Breast epithelium (tissue), 4 donors: ENCODE measurements at regions not wholly inside any gene's neighbourhood (a gene's known extent, or its start where the extent isn't known, plus 50 kb on each side); places are given as distances from the start of the nearest gene placed in this dataset.
"Not testable (repeated sequence)": the region's sequence is repeated elsewhere in the genome, so short reads cannot be mapped to it uniquely, and the experiment has no call there.

Experiments used
- DNase-seq, 2 donors: peaks; one replicate each; pipeline ENCODE4 v3.0.0-alpha.2; 2019; ENCODE audit warnings: low spot score in 2 of 2
- H3K27ac ChIP-seq, 2 donors: fragments of 200-600 bp; sonication (generic) in 1 of 2; one replicate each; pipeline ENCODE4 v1.5.1; 2016 to 2019; ENCODE audit warnings: mild to moderate bottlenecking in 1 of 2
- H3K27me3 ChIP-seq, 2 donors: fragments of 200-600 bp; sonication (generic) in 1 of 2; one replicate each; pipeline versions ENCODE4 v1.5.1 to v1.6.0; 2017 to 2019; ENCODE audit warnings: control low read depth in 1 of 2, mild to moderate bottlenecking in 1 of 2
- H3K36me3 ChIP-seq: fragments of 200-600 bp; one replicate; pipeline ENCODE4 v1.5.1; 2019
- H3K4me1 ChIP-seq, 2 donors: fragments of 200-600 bp; sonication (generic); one replicate each; pipeline ENCODE4 v1.5.1; 2016 to 2019; ENCODE audit warnings: control low read depth in 1 of 2
- H3K4me3 ChIP-seq, 3 donors: fragments of 200-600 bp; sonication (generic); 1 replicate in 2 of 3; 2 replicates in 1 of 3; pipeline ENCODE4 v1.5.1; 2016 to 2019; ENCODE audit warnings: mild to moderate bottlenecking in 3 of 3, moderate library complexity in 2 of 3
- H3K9me3 ChIP-seq, 2 donors: fragments of 200-600 bp; sonication (generic) in 1 of 2; one replicate each; pipeline ENCODE4 v1.5.1; 2016 to 2019; ENCODE audit warnings: control low read depth in 1 of 2
- CTCF ChIP-seq, 3 donors: fragments of 450-650 bp; IDR thresholded peaks; one replicate each; pipeline ENCODE4 v1.5.1; 2016 to 2017; ENCODE audit warnings: antibody characterized with exemption in 3 of 3, mild to moderate bottlenecking in 3 of 3, moderate library complexity in 3 of 3
- POLR2A ChIP-seq: fragments of 450-650 bp; IDR thresholded peaks from one replicate; pipeline ENCODE4 v1.6.1; 2016; ENCODE audit warnings: antibody characterized with exemption, mild to moderate bottlenecking, moderate library complexity
- POLR2AphosphoS5 ChIP-seq, 3 donors: sonication (generic); formaldehyde crosslinking; IDR thresholded peaks; one replicate each; pipeline ENCODE4 v1.6.1; 2017; ENCODE audit warnings: antibody characterized with exemption in 3 of 3
- intact Hi-C: fragments of 100-400 bp; cut with DNase I; formaldehyde crosslinking; loops from one replicate; pipeline ENCODE4 v1.15.1; 2023; ENCODE audit warnings: low total_unique reads

GRCh38 chr3:82561784-82562183 lies 800.3 kb upstream of the GBE1 start:
- Histone ChIP-seq H3K9me3 (no peaks in the 10 kb centered on the region), H3K27me3 (no peaks in the 10 kb centered on the region), H3K36me3 (no peaks in the 10 kb centered on the region), H3K4me1 (no peaks in the 10 kb centered on the region), H3K4me3 (no peak overlapping the region), H3K27ac (no peak overlapping the region)
- no peak for DNase-seq
- intact Hi-C loops: no loop called here
- TF ChIP-seq CTCF (IDR thresholded peaks at IDR 0.05): no peak
- TF ChIP-seq POLR2A: no peak

DNA sequence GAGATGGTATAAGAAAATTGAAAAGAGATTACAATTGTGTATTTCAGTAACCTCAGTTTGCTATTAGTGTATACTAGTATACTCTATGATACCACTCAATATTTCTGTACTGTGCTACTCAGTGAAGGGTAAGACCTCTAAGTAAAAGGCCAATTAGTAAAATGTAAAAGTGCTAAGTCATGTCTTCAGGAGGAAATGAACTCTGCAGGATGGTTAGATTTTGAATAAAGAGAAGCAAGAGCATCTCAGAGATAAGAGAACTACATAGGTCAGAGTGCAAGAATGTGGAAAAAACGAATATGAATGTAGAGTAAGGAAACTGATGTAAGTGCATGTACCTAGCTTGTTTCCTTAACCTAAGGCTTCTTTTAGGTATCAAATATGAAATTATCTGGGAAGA lies 796.6 kb upstream of the GBE1 start:
- DNase-seq: no peak
- intact Hi-C loops: no loop called here
- Histone ChIP-seq H3K9me3 (no peaks in the 10 kb centered on the region), H3K27ac (no peak overlapping the region), H3K36me3 (no peaks in the 10 kb centered on the region), H3K4me1 (no peaks in the 10 kb centered on the region), H3K27me3 (no peaks in the 10 kb centered on the region), H3K4me3 (no peak overlapping the region)
- TF ChIP-seq POLR2AphosphoS5 (IDR thresholded peaks at IDR 0.05) (no peak), POLR2A (no peak), CTCF (IDR thresholded peaks at IDR 0.05) (no peak)

DNA sequence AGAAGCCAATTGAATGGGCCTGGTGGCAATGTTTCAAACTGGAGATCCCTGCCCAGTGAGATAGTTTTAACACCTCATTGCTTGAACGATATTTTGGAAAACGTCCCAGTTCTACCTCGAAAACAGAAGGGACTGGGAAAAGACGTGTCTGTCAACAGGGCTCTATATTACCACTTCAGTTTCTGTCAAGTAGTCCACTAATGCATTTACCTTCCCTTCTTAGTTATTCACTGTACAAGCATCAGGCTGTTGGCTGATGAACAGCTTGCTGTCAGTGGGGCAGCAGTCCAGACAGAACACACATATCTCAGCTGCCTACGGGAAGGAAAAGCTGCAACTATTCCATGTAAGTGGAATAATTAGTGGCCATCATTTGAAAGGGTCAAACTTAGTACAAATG lies 794.7 kb upstream of the GBE1 start:
- no peaks in the 10 kb centered on the region for H3K36me3 ChIP-seq
- no peaks in the 10 kb centered on the region for H3K9me3 ChIP-seq
- intact Hi-C loops: no loop called here
- H3K4me3 ChIP-seq: no peak overlapping the region
- TF ChIP-seq POLR2A (no peak), CTCF (IDR thresholded peaks at IDR 0.05) (no peak), POLR2AphosphoS5 (IDR thresholded peaks at IDR 0.05) (no peak)
- no peak overlapping the region for H3K27ac ChIP-seq
- H3K4me1 ChIP-seq: no peaks in the 10 kb centered on the region
- DNase-seq: no peak
- H3K27me3 ChIP-seq: no peaks in the 10 kb centered on the region

DNA sequence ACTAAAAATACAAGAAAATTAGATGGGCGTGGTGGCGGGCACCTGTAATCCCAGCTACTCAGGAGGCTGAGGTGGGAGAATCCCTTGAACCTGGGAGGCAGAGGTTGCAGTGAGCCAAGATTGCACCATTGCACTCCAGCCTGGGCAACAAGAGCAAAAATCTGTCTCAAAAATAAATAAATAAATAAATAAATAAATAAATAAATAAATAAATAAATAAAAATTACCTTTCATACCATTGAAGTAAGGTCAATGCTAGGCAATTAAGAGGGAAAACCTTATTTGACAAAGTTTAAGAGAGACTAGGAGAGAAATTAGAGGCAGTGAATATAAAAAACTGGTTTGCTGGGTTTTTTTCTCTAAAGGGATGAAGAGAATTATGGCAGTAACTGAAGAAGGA lies 781.1 kb upstream of the GBE1 start:
- H3K27ac ChIP-seq, H3K27me3 ChIP-seq, H3K36me3 ChIP-seq, H3K4me1 ChIP-seq, H3K9me3 ChIP-seq, intact Hi-C loops, H3K4me3 ChIP-seq, DNase-seq: not testable (repeated sequence)

- DNase-seq: no peak
- Histone ChIP-seq H3K4me1 (no peaks in the 10 kb centered on the region), H3K27me3 (no peaks in the 10 kb centered on the region), H3K36me3 (no peaks in the 10 kb centered on the region), H3K9me3 (no peaks in the 10 kb centered on the region), H3K4me3 (no peak overlapping the region), H3K27ac (no peak overlapping the region)
- intact Hi-C loops: no loop called here
- TF ChIP-seq CTCF (IDR thresholded peaks at IDR 0.05) (no peak), POLR2AphosphoS5 (IDR thresholded peaks at IDR 0.05) (no peak), POLR2A (no peak)
These were observed 760.2 kb upstream of the GBE1 start for GRCh38 chr3:82521657-82522056.

DNA sequence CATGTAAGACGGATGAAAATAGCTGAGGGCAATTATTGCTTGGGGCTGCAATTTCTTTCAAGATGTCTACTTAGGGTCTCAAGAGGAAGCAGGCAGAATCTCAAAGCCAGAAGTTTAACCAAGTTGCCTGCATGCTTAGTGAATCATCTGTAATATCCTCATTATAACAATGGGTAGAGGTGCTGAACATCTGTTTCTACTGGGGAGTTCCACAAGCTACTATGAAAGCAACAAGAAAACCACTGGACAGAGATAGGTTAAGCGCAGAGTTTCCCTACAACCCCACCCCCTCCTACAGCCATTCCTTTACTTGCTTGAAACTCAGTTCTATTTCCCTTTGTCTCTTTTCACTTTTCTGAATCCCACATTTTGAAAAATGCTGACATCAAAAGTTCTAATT lies 759.4 kb upstream of the GBE1 start:
- Histone ChIP-seq H3K4me3 (no peak overlapping the region), H3K9me3 (no peaks in the 10 kb centered on the region), H3K4me1 (no peaks in the 10 kb centered on the region), H3K27ac (no peak overlapping the region), H3K27me3 (no peaks in the 10 kb centered on the region), H3K36me3 (no peaks in the 10 kb centered on the region)
- TF ChIP-seq POLR2AphosphoS5 (IDR thresholded peaks at IDR 0.05): no peak
- no peak for TF ChIP-seq CTCF (IDR thresholded peaks at IDR 0.05)
- no peak for TF ChIP-seq POLR2A
- intact Hi-C loops: no loop called here
- DNase-seq: no peak
